Coronary artery (tissue), 2 donors: ENCODE measurements at regions not wholly inside any gene's neighbourhood (a gene's known extent, or its start where the extent isn't known, plus 50 kb on each side); places are given as distances from the start of the nearest gene placed in this dataset.

ENCODE experiments used
- DNase-seq: peaks from one replicate; pipeline ENCODE4 v3.0.0-alpha.2; 2017; ENCODE audit warnings: low spot score
- H3K27ac ChIP-seq, 2 donors: fragments of 200-600 bp; sonication (generic); one replicate each; pipeline ENCODE4 v1.5.1; 2016 to 2019
- H3K4me3 ChIP-seq: fragments of 200-600 bp; sonication (generic); 2 replicates; pipeline ENCODE4 v1.5.1; 2016; ENCODE audit warnings: mild to moderate bottlenecking, moderate library complexity
- CTCF ChIP-seq: fragments of 200-600 bp; sonication (generic); IDR thresholded peaks from one replicate; pipeline ENCODE4 v1.5.1; 2019; ENCODE audit warnings: antibody characterized with exemption

GRCh38 chr11:116077092-116077491, 572.9 kb upstream of the CADM1 start:
- H3K27ac ChIP-seq = no peak overlapping the region
- H3K4me3 ChIP-seq = no peak overlapping the region
- no peak for DNase-seq
- TF ChIP-seq CTCF = no peak

- no peak for TF ChIP-seq CTCF
- Histone ChIP-seq H3K4me3 (no peak overlapping the region), H3K27ac (no peak overlapping the region)
- DNase-seq = no peak
These were observed 569.9 kb upstream of the CADM1 start for GRCh38 chr11:116073854-116074837.

- no peak overlapping the region for H3K4me3 ChIP-seq
- no peak for DNase-seq
- H3K27ac ChIP-seq = no peak overlapping the region
- TF ChIP-seq CTCF = no peak
These were observed 568.6 kb upstream of the CADM1 start for GRCh38 chr11:116072601-116073410.

GRCh38 chr11:116072133-116072532, 567.9 kb upstream of the CADM1 start:
- H3K4me3 ChIP-seq = no peak overlapping the region
- TF ChIP-seq CTCF = no peak
- H3K27ac ChIP-seq = no peak overlapping the region
- no peak for DNase-seq

GRCh38 chr11:116071241-116071640, 567.0 kb upstream of the CADM1 start:
- Histone ChIP-seq H3K27ac (no peak overlapping the region), H3K4me3 (no peak overlapping the region)
- no peak for DNase-seq
- no peak for TF ChIP-seq CTCF

- Histone ChIP-seq H3K4me3 (no peak overlapping the region), H3K27ac (no peak overlapping the region)
- no peak for DNase-seq
- no peak for TF ChIP-seq CTCF
These were observed 566.3 kb upstream of the CADM1 start for GRCh38 chr11:116070520-116070919.
